ENCODE measurements at regions not wholly inside any gene's neighbourhood (a gene's known extent, or its start where the extent isn't known, plus 50 kb on each side); places are given as distances from the start of the nearest gene placed in this dataset.

GRCh38 chr9:79056041-79056440 lies 515.7 kb upstream of the TLE4 start:
- no peak overlapping the region for H3K4me3 ChIP-seq (ENCODE audit: low read depth, low read length)
- no peak for DNase-seq (ENCODE audit: low read depth)
- TF ChIP-seq CTCF (conservative IDR thresholded peaks at IDR 0.05; ENCODE audit: low read depth, low read length), result no peak

GRCh38 chr9:79057576-79057975 lies 514.2 kb upstream of the TLE4 start:
- TF ChIP-seq CTCF (conservative IDR thresholded peaks at IDR 0.05; ENCODE audit: low read depth, low read length), result no peak
- DNase-seq (ENCODE audit: low read depth), result peak; percentile 65
- H3K4me3 ChIP-seq (ENCODE audit: low read depth, low read length), result no peak overlapping the region

- TF ChIP-seq CTCF (conservative IDR thresholded peaks at IDR 0.05; ENCODE audit: low read depth, low read length), result no peak
- no peak for DNase-seq (ENCODE audit: low read depth)
Measured at GRCh38 chr9:79060766-79061165, 511.0 kb upstream of the TLE4 start.

GRCh38 chr9:79061752-79062616 lies 509.8 kb upstream of the TLE4 start:
- TF ChIP-seq CTCF (conservative IDR thresholded peaks at IDR 0.05; ENCODE audit: low read depth, low read length), result no peak
- DNase-seq (ENCODE audit: low read depth), result no peak
- no peak overlapping the region for H3K4me3 ChIP-seq (ENCODE audit: low read depth, low read length)

More at GRCh38 chr9:79060766-79061165, 511.0 kb upstream of the TLE4 start:
- H3K4me3 ChIP-seq (ENCODE audit: low read depth, low read length), result no peak overlapping the region

GRCh38 chr9:79073201-79073600 lies 498.6 kb upstream of the TLE4 start:
- TF ChIP-seq CTCF (conservative IDR thresholded peaks at IDR 0.05; ENCODE audit: low read depth, low read length), result no peak
- no peak for DNase-seq (ENCODE audit: low read depth)
- no peak overlapping the region for H3K4me3 ChIP-seq (ENCODE audit: low read depth, low read length)

GRCh38 chr9:79080536-79080935 lies 491.2 kb upstream of the TLE4 start:
- no peak for TF ChIP-seq CTCF (conservative IDR thresholded peaks at IDR 0.05; ENCODE audit: low read depth, low read length)
- no peak overlapping the region for H3K4me3 ChIP-seq (ENCODE audit: low read depth, low read length)
- no peak for DNase-seq (ENCODE audit: low read depth)

GRCh38 chr9:79083621-79084020 lies 488.1 kb upstream of the TLE4 start:
- no peak overlapping the region for H3K4me3 ChIP-seq (ENCODE audit: low read depth, low read length)
- no peak for TF ChIP-seq CTCF (conservative IDR thresholded peaks at IDR 0.05; ENCODE audit: low read depth, low read length)

More at GRCh38 chr9:79083621-79084020, 488.1 kb upstream of the TLE4 start:
- no peak for DNase-seq (ENCODE audit: low read depth)
